D721Med (cell line): ENCODE measurements at regions not wholly inside any gene's neighbourhood (a gene's known extent, or its start where the extent isn't known, plus 50 kb on each side); places are given as distances from the start of the nearest gene placed in this dataset.
"Not testable (repeated sequence)": the region's sequence is repeated elsewhere in the genome, so short reads cannot be mapped to it uniquely, and the experiment has no call there.

Source experiments
- DNase-seq: peaks from one replicate; pipeline ENCODE4 v3.0.0; 2011; ENCODE audit warnings: low spot score; ENCODE audit not compliant: insufficient read length
- FAIRE-seq: peaks from 2 replicates; lab custom pipeline; 2011; peaks lifted over from hg19 to GRCh38; lab: Jason Lieb, UNC
- CTCF ChIP-seq: IDR thresholded peaks from 2 replicates; pipeline ENCODE4 v1.5.1; 2012; ENCODE audit warnings: mild to moderate bottlenecking, control low read depth; ENCODE audit not compliant: insufficient read depth; ENCODE audit errors: missing control alignments

DNA sequence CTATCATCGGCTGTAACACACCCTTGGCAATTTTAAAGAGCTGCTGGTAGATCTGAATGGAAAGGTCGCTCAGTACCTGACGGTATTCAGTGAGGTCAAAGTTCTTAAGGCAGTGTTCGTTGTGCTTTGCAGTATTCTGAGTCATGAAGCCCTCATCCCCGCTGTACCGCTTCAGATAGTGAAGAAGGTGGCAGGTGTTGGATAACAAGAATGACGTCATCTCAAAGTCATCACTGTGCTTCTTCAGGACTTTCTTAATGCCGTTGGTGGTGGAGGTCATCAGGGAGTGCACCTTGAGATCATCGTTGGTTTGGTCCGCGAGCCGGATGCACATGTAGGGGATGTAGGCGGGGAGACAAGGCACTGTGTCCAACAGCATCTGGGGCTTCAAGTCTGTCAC is 1522.8 kb downstream of the FOXD4L5 start:
- not testable (repeated sequence) for FAIRE-seq, DNase-seq

- not testable (repeated sequence) for DNase-seq, FAIRE-seq
These were observed 1556.0 kb downstream of the FOXD4L5 start for GRCh38 chr9:63729021-63729420.

DNA sequence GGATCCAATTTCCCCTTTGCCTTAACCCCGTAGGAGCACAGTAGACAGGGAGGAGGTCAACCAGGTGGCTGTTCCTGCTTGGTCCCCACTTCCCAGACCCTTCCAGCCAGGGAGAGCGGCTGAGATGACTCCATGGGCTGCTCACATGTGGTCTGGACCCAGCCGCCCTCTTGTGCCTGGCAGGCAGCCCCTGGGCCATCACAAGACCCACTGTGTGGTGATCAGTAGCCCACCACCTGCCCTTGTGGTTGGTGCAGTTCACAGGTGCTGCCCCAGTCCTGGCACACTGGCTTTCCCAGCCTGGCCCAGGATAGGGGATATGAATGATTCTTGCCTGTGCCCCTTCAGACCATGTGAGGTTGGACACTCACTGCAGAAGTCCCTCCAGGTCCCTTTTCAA is 1556.7 kb downstream of the FOXD4L5 start:
- no peak for TF ChIP-seq CTCF
- DNase-seq: no peak
- no peak for FAIRE-seq

DNA sequence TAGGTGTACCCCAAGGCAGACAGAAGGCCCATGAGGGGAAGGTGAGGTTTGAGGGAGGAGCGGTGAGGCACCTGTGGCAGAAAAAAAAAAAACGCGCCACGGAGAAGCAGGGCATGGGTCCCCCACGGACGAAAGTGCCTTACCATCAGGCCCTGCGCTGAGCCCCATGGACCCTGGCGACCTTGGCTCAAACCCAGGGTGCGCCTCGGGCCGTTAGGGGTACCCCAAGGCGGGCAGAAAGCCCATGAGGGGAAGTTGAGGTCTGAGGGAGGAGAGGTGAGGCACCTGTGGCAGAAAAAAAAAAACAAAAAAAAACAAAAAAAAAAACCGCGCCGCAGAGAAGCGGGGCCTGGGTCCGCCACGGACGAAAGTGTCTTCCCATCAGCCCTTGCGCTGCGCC is 1576.7 kb downstream of the FOXD4L5 start:
- not testable (repeated sequence) for DNase-seq, FAIRE-seq

DNA sequence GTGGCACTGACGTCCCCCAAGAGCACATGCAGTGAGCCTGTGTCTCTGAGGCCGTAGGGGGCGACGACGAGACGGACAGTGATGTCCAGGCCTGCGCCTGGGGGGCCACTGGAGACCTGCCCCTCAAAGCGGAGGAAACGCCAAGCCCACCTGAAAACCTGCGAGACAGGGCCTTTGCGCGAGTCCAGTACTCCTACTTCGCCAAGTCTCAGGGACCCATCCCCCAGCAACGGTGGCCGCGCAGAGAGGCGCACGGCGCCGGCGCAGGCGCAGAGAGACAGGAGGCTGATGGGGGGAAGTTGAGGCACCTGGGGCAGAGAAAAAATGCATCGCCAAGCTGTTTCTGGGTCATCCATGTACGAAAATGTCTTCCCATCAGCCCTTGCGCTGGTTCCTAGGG is 1580.6 kb downstream of the FOXD4L5 start:
- not testable (repeated sequence) for FAIRE-seq

DNA sequence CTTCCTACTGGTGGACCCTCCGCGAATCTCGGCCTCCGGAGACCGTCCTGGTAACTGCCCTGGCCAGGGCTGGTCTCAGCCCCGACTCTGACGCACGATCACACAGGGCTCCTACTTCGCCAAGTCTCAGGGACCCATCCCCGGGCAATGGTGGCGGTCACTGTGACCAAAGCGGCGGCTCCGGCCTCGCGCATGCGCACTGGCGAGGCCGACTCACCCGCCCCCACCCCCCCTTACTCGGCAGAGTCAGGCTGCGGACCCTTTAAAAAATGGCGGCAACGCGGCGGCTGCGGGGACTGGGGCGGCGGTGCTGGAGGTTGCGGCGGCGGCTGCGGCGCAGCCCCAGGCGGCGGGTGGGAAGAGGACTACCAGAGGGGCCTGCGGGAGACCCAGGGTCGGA is 1581.3 kb downstream of the FOXD4L5 start:
- not testable (repeated sequence) for DNase-seq, FAIRE-seq

More for the DNA sequence above, 1580.6 kb downstream of the FOXD4L5 start:
- DNase-seq: not testable (repeated sequence)

DNA sequence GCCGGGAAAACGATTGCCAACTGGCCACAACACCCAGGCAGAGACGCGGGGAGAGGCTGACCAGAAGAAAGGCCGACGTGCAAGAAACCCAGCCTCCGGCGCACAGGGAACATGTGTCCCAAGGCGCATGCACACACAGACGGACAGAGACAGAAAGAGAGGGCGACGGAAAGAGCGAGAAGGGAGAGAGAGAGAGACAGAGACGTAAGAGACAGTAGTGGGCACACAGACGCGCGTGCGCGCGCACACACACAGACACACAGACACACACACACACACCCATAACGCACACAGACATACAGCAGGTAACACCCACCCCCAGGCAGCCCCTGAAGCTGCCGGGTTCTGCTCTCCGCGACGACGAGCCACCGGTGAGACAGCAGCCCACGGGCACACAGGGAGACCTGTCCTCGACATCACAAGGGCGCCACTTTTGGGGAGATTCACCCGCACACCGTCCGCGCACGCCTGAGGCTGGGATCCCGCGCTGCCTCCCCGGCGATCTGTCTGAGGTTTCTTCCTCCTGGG is 1581.8 kb downstream of the FOXD4L5 start:
- DNase-seq, FAIRE-seq: not testable (repeated sequence)
